Colonic mucosa (tissue), 4 donors: ENCODE measurements at regions not wholly inside any gene's neighbourhood (a gene's known extent, or its start where the extent isn't known, plus 50 kb on each side); places are given as distances from the start of the nearest gene placed in this dataset.

Experiments used
- DNase-seq: peaks from one replicate; pipeline ENCODE4 v3.0.0-alpha.2; 2020
- H3K27ac ChIP-seq: fragments of 200-600 bp; one replicate; pipeline ENCODE4 v1.8.0; 2021
- H3K27me3 ChIP-seq: fragments of 200-600 bp; one replicate; pipeline ENCODE4 v1.8.0; 2021
- H3K36me3 ChIP-seq: fragments of 200-600 bp; one replicate; pipeline ENCODE4 v1.8.0; 2021
- H3K4me1 ChIP-seq: fragments of 200-600 bp; one replicate; pipeline ENCODE4 v1.8.0; 2021; ENCODE audit warnings: mild to moderate bottlenecking
- H3K4me3 ChIP-seq: fragments of 200-600 bp; one replicate; pipeline ENCODE4 v1.8.0; 2021
- H3K9ac ChIP-seq, 2 donors: one replicate each; pipeline ENCODE4 v1.7.0; 2013; ENCODE audit warnings: control low read depth in 2 of 2, low read depth in 2 of 2, low read length in 2 of 2
- H3K9me3 ChIP-seq: fragments of 200-600 bp; one replicate; pipeline ENCODE4 v1.8.0; 2021
- intact Hi-C: fragments of 100-400 bp; cut with DNase I; formaldehyde crosslinking; loops from one replicate; pipeline ENCODE4 v1.14.1; 2022
- TF ChIP-seq, protein P1 (sequence below): fragments of 200-600 bp; IDR thresholded peaks from one replicate; pipeline ENCODE4 v1.8.0; 2022; ENCODE audit warnings: antibody characterized with exemption, mild to moderate bottlenecking
- donor health status: healthy.
- donor health status: DM: no; HTN: no; CAD: no.
- donor health status: DM: no; HTN: no; CAD: no.

DNA sequence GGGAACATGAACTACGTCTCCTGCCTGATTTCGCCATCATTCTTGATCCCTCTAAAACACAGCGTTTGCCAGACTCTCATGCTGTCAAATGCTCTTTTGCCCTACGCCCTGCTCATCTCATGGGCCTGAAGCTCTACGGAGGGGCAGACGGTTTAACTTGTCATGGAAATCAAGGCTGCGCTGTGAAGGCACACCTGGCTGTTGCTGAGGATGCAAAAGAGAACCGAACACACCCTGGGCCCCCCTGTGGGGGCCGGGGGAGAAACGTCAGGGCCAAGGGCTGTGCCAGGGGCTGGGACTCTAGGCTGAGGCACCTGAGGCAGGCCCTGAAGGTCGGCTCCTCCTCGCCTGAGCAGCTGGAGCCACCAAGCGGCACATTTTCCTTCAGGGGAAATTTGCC is 957.2 kb downstream of the BRD1 start:
- no peaks in the 10 kb centered on the region for H3K36me3 ChIP-seq
- intact Hi-C loops = no loop called here
- no peak overlapping the region for H3K27ac ChIP-seq
- H3K27me3 ChIP-seq = no peaks in the 10 kb centered on the region
- H3K4me1 ChIP-seq = no peaks in the 10 kb centered on the region
- H3K4me3 ChIP-seq = no peak overlapping the region
- H3K9me3 ChIP-seq = no peaks in the 10 kb centered on the region
- no peak for DNase-seq
- H3K9ac ChIP-seq = no peak overlapping the region
- TF ChIP-seq, protein P1, sequence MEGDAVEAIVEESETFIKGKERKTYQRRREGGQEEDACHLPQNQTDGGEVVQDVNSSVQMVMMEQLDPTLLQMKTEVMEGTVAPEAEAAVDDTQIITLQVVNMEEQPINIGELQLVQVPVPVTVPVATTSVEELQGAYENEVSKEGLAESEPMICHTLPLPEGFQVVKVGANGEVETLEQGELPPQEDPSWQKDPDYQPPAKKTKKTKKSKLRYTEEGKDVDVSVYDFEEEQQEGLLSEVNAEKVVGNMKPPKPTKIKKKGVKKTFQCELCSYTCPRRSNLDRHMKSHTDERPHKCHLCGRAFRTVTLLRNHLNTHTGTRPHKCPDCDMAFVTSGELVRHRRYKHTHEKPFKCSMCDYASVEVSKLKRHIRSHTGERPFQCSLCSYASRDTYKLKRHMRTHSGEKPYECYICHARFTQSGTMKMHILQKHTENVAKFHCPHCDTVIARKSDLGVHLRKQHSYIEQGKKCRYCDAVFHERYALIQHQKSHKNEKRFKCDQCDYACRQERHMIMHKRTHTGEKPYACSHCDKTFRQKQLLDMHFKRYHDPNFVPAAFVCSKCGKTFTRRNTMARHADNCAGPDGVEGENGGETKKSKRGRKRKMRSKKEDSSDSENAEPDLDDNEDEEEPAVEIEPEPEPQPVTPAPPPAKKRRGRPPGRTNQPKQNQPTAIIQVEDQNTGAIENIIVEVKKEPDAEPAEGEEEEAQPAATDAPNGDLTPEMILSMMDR = no peak

DNA sequence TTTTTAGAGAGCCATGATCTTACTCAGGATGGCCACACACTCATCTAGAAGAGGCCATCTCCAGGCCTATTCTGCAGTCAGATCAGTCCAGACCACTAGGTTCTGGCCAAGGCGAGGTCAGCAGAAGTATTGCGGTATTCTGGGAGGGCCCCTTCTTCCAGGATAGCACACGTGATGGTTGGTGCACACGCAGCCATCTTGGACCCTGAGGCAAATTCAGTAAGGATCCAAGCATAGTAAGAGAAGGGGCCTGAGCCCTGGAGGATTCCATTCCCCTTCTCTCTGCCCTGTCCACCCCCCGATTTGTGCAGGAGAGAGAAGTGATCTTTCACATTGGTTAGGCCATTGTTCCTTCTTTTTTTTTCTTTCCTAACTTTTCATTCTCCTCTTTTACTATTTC is 957.9 kb downstream of the BRD1 start:
- Histone ChIP-seq H3K36me3 (no peaks in the 10 kb centered on the region), H3K4me3 (no peak overlapping the region), H3K4me1 (no peaks in the 10 kb centered on the region), H3K9me3 (no peaks in the 10 kb centered on the region), H3K27ac (no peak overlapping the region), H3K27me3 (no peaks in the 10 kb centered on the region), H3K9ac (no peak overlapping the region)
- TF ChIP-seq, protein P1 = no peak
- no peak for DNase-seq
- intact Hi-C loops = no loop called here

DNA sequence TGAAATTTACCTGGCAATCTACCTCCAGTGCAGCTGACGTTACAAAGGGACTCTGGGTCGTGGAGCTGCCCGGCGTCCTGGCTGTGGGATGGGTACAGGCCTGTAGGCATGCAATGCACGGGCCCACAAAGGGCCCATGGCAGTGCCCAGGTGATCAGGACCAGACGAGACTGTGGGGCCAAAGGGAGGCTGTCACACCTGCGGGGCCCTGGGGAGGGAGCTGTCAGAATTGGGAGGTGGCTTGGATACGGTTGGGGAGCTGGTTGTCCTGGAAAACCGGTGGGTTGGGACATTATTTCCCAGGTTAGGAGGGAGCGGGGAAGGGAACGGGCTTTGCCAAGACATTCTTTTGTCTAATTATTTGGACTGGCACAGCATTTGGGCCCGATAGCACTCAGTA is 958.5 kb downstream of the BRD1 start:
- Histone ChIP-seq H3K4me3 (no peak overlapping the region), H3K4me1 (no peaks in the 10 kb centered on the region), H3K9me3 (no peaks in the 10 kb centered on the region), H3K36me3 (no peaks in the 10 kb centered on the region), H3K9ac (no peak overlapping the region), H3K27ac (no peak overlapping the region), H3K27me3 (no peaks in the 10 kb centered on the region)
- TF ChIP-seq, protein P1 = no peak
- intact Hi-C loops = no loop called here
- DNase-seq = no peak

DNA sequence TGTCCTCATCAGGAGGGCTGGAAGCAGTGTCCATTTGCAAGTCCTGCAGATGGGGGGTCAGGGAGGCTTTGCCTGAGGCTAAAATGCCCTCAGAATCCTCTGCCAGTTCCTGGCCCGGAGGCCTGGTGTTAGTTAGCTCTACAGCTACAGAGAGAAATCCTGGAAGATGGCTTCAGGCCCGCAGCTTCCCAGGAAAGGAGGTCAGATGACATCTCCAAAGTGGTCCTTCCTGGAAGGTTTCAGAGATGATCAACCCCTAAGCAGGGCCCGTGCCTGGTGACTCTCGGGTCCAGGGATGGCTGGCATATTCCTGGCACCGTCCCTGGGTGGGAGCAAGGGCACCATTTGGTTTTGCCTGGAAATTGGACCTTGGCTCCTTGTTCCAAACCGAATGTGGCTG is 959.1 kb downstream of the BRD1 start:
- Histone ChIP-seq H3K27ac (no peak overlapping the region), H3K4me1 (no peaks in the 10 kb centered on the region), H3K9me3 (no peaks in the 10 kb centered on the region), H3K27me3 (no peaks in the 10 kb centered on the region), H3K4me3 (no peak overlapping the region), H3K9ac (no peak overlapping the region), H3K36me3 (no peaks in the 10 kb centered on the region)
- TF ChIP-seq, protein P1 = no peak
- DNase-seq = no peak
- intact Hi-C loops = no loop called here

DNA sequence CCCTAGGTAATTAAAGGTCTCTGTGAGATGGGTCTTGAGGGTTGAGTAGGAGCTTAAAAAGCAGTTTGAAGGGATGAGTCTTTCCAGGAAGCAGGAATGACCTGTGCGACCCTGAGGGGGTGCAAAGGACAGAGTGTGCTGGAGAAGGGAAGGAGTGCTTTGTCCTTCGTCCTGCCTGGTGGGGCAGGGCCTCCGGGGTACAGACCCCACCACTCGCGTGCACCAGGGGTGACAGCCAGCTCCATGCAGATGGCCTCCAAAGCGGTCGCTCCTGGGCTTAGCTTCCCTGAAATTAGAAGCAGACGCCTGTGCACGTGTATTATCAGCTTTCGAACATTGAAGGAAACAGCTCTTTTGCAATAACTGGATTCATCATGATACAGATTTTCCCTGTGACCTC is 959.8 kb downstream of the BRD1 start:
- TF ChIP-seq, protein P1 = no peak
- Histone ChIP-seq H3K9ac (no peak overlapping the region), H3K9me3 (no peaks in the 10 kb centered on the region), H3K27me3 (no peaks in the 10 kb centered on the region), H3K36me3 (no peaks in the 10 kb centered on the region), H3K27ac (no peak overlapping the region), H3K4me1 (no peaks in the 10 kb centered on the region), H3K4me3 (no peak overlapping the region)
- DNase-seq = no peak
- intact Hi-C loops = no loop called here
